Muscle layer of duodenum (tissue), 2 donors: ENCODE measurements at regions not wholly inside any gene's neighbourhood (a gene's known extent, or its start where the extent isn't known, plus 50 kb on each side); places are given as distances from the start of the nearest gene placed in this dataset.
"Not testable (repeated sequence)": the region's sequence is repeated elsewhere in the genome, so short reads cannot be mapped to it uniquely, and the experiment has no call there.

Experiments
- H3K27ac ChIP-seq: one replicate; pipeline ENCODE4 v1.7.0; 2013; ENCODE audit warnings: mild to moderate bottlenecking, low read length
- H3K27me3 ChIP-seq: one replicate; pipeline ENCODE4 v1.7.0; 2013; ENCODE audit warnings: low read depth, mild to moderate bottlenecking, control low read depth, low read length
- H3K36me3 ChIP-seq, 2 donors: one replicate each; pipeline ENCODE4 v1.7.0; 2013; ENCODE audit warnings: low read length in 2 of 2, control low read depth in 1 of 2, mild to moderate bottlenecking in 1 of 2; ENCODE audit not compliant: insufficient read depth in 2 of 2, control insufficient read depth in 1 of 2
- H3K4me1 ChIP-seq, 2 donors: one replicate each; pipeline ENCODE4 v1.7.0; 2013; ENCODE audit warnings: low read length in 2 of 2, mild to moderate bottlenecking in 2 of 2, control low read depth in 1 of 2, moderate library complexity in 1 of 2; ENCODE audit not compliant: insufficient read depth in 2 of 2, control insufficient read depth in 1 of 2
- H3K4me3 ChIP-seq, 2 donors: one replicate each; pipeline ENCODE4 v1.7.0; 2013; ENCODE audit warnings: low read length in 2 of 2, low read depth in 1 of 2, mild to moderate bottlenecking in 1 of 2
- H3K9me3 ChIP-seq, 2 donors: one replicate each; pipeline ENCODE4 v1.7.0; 2013; ENCODE audit warnings: low read length in 2 of 2, control low read depth in 1 of 2, mild to moderate bottlenecking in 1 of 2; ENCODE audit not compliant: control insufficient read depth in 1 of 2
- donor health status: healthy.

- Histone ChIP-seq H3K4me3 (no peak overlapping the region), H3K27me3 (no peaks in the 10 kb centered on the region), H3K4me1 (no peaks in the 10 kb centered on the region)
These were observed 94.6 kb upstream of the KIF2A start for GRCh38 chr5:62211405-62211804.

GRCh38 chr5:62212648-62213047 lies 93.4 kb upstream of the KIF2A start:
- H3K27ac ChIP-seq = no peak overlapping the region
- no peak overlapping the region for H3K4me3 ChIP-seq
- no peaks in the 10 kb centered on the region for H3K4me1 ChIP-seq
- no peaks in the 10 kb centered on the region for H3K9me3 ChIP-seq
- no peaks in the 10 kb centered on the region for H3K36me3 ChIP-seq
- no peaks in the 10 kb centered on the region for H3K27me3 ChIP-seq

More at GRCh38 chr5:62211405-62211804, 94.6 kb upstream of the KIF2A start:
- no peaks in the 10 kb centered on the region for H3K9me3 ChIP-seq
- no peaks in the 10 kb centered on the region for H3K36me3 ChIP-seq
- H3K27ac ChIP-seq = no peak overlapping the region

DNA sequence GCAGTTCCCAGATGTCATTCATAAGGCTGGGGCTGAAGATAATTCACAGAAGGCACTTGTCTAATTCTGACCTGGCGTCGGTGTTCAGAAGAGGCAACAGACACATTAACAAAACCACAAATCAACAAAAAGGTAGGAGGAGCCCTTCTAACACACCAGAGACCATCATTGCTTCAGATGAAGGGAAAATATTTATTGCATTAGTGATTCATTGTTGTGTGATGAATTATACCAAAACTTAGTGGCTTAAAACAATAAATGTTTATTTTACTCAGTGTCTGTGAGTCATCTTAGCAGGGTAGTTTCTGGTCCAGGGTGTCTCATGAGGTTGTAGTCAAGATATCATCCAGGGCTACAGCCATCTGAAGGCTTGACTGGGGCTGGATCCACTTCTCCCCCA lies 91.3 kb upstream of the KIF2A start:
- H3K9me3 ChIP-seq = no peaks in the 10 kb centered on the region
- no peak overlapping the region for H3K27ac ChIP-seq
- H3K27me3 ChIP-seq = no peaks in the 10 kb centered on the region
- H3K4me3 ChIP-seq = no peak overlapping the region
- no peaks in the 10 kb centered on the region for H3K36me3 ChIP-seq
- no peaks in the 10 kb centered on the region for H3K4me1 ChIP-seq

DNA sequence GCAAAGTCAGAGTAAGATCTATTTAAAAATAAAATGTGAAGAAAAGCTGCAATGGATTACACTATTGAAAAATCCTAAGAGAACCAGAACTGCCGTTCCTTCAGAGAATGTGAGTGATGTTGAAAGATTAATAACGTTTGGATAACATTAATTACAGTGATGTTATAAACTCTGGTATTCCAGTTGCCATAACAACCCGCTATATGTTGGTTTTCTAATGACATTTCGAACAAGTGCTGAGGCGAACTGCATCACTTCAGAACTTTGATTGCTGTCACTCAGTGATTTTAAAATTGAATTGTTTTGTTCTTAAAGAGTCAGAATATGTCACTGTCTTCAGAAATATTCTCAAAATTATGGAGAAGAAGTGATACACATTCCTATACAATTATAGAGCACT lies 89.4 kb upstream of the KIF2A start:
- not testable (repeated sequence) for H3K4me3 ChIP-seq, H3K36me3 ChIP-seq, H3K9me3 ChIP-seq, H3K4me1 ChIP-seq, H3K27ac ChIP-seq, H3K27me3 ChIP-seq

DNA sequence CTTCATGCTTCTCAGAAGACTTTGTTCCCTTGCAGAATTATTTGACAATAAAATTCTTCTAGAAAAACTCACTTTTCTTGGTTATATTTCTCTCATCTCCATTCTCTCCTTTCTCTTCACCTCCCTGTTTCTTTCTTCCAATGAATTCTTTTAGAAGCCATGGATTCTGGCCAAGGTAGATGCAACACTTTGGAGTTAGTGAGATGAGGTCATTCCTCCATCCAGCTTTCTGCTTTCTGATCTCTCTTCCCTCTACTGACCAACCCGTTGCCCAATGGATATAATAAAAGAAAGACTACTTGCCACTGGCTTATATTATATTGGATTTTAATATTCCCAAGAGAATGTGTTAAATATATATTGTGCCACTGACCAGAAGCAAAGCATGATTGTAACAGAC lies 88.9 kb upstream of the KIF2A start:
- H3K9me3 ChIP-seq, H3K27ac ChIP-seq, H3K36me3 ChIP-seq, H3K4me1 ChIP-seq, H3K27me3 ChIP-seq, H3K4me3 ChIP-seq: not testable (repeated sequence)

GRCh38 chr5:62218860-62219259 lies 87.1 kb upstream of the KIF2A start:
- H3K27me3 ChIP-seq, H3K9me3 ChIP-seq: not testable (repeated sequence)

DNA sequence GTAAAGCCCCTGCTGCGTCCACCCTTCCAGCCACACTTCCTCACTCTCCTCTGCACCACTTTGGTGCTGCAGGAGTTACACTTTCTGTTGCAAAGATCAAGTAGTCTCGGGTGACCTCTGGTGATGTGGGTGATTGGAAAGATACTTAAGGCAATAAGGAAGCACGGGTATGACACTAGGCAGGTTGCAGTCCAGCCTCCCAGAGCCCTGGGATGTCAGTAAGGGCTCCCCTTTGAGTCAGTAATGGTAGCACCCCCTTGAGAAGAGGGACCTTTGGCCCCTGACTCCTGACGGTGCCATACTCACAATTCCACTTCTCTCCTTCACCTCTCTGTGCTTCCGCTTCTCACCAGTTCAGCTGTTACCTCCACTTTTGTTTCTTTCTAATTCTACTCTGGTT lies 84.1 kb upstream of the KIF2A start:
- H3K9me3 ChIP-seq, H3K4me3 ChIP-seq, H3K4me1 ChIP-seq, H3K27me3 ChIP-seq, H3K27ac ChIP-seq, H3K36me3 ChIP-seq: not testable (repeated sequence)

More at GRCh38 chr5:62218860-62219259, 87.1 kb upstream of the KIF2A start:
- not testable (repeated sequence) for H3K4me3 ChIP-seq, H3K4me1 ChIP-seq, H3K27ac ChIP-seq, H3K36me3 ChIP-seq

DNA sequence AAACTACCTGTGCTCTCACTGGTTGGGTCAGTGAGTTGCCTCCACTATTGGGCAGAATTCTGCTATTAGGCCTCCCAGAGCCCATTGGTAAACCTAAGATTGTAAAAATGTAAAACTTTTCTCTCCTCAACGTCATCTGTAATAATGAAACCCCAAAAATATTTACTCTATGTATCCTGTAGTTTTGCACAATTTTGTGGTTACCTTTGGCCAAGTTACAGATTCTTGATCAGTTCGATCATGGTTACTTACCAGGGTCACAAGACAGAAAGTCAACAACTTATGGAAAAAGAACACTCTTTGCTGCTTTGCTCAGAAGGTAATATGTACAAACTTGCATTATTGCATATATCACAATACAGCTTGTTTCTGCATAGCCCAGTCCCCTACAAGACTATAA lies 83.7 kb upstream of the KIF2A start:
- not testable (repeated sequence) for H3K4me1 ChIP-seq, H3K4me3 ChIP-seq, H3K9me3 ChIP-seq, H3K27me3 ChIP-seq, H3K36me3 ChIP-seq, H3K27ac ChIP-seq

- H3K4me1 ChIP-seq, H3K27me3 ChIP-seq: not testable (repeated sequence)
These were observed 82.7 kb upstream of the KIF2A start for GRCh38 chr5:62223312-62223670.

DNA sequence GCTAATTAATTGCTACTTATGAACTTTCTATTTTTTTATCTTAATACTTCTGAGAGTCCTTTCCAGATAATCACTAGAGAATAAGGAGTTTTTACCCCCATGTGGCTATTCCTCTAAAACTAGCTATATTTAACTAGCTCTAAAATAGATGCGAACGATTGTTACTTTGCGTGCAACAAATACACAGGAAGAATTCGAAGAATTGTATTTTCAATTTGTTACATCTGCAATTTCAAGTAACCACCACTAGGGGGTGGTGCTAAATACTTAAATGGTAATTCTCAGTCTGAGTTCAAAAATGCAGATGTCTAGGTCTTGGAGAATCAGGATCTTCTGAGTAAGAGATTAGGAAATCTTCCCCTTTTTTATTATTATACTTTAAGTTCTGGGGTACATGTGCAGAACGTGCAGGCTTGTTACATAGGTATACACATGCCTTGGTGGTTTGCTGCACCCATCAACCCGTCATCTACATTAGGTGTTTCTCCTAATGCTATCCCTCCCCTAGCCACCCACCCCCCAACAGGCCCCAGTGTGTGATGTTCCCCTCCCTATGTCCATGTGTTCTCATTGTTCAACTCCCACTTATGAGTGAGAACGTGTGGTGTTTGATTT lies 80.9 kb upstream of the KIF2A start:
- H3K9me3 ChIP-seq, H3K27me3 ChIP-seq, H3K4me3 ChIP-seq, H3K36me3 ChIP-seq, H3K27ac ChIP-seq, H3K4me1 ChIP-seq: not testable (repeated sequence)

More at GRCh38 chr5:62223312-62223670, 82.7 kb upstream of the KIF2A start:
- not testable (repeated sequence) for H3K27ac ChIP-seq, H3K36me3 ChIP-seq, H3K9me3 ChIP-seq, H3K4me3 ChIP-seq

DNA sequence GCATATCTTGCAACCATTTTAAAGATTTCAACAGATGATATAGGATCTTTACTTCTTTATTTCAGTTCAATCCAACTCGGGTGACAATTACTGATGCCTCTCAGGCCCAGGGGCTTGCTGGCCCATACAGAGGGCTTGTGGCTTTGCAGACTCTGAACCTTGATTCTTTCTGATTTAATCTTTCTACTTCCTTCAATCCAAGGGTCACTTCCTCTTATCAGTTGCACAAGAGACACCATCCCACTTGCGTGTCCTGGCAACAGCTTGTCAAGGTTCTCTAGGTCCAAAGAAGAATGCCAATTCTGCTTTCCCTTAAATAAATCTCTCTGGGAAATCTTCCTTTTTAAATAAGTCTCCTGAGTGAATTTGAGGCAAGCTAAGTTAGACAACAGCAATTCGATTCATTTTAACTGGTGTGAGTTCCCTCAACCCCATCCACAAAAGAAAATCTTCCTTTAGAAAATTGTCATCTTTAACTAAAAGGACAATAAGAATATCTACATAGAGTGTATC lies 75.1 kb upstream of the KIF2A start:
- H3K27ac ChIP-seq, H3K9me3 ChIP-seq, H3K27me3 ChIP-seq, H3K4me1 ChIP-seq, H3K36me3 ChIP-seq, H3K4me3 ChIP-seq: not testable (repeated sequence)

GRCh38 chr5:62231576-62231975 lies 74.4 kb upstream of the KIF2A start:
- Histone ChIP-seq H3K27ac (no peak overlapping the region), H3K4me3 (no peak overlapping the region), H3K9me3 (no peaks in the 10 kb centered on the region), H3K4me1 (no peaks in the 10 kb centered on the region), H3K27me3 (no peaks in the 10 kb centered on the region), H3K36me3 (no peaks in the 10 kb centered on the region)
